GM06990 (cell line): ENCODE measurements at regions not wholly inside any gene's neighbourhood (a gene's known extent, or its start where the extent isn't known, plus 50 kb on each side); places are given as distances from the start of the nearest gene placed in this dataset.

Experiments used
- DNase-seq: peaks from one replicate; pipeline ENCODE4 v3.0.0-alpha.2; 2011; ENCODE audit not compliant: insufficient read length; ENCODE audit errors: extremely low read depth
- H3K27me3 ChIP-seq: replicated peaks from 2 replicates; pipeline ENCODE4 v1.6.0; 2011; ENCODE audit warnings: low read length; ENCODE audit not compliant: control insufficient read depth, insufficient read depth
- H3K36me3 ChIP-seq: 2 replicates; pipeline ENCODE4 v1.5.1; 2011; ENCODE audit warnings: low read length; ENCODE audit not compliant: control insufficient read depth, insufficient read depth
- H3K4me3 ChIP-seq: replicated peaks from 2 replicates; pipeline ENCODE4 v1.5.1; 2011; ENCODE audit warnings: low read depth, mild to moderate bottlenecking, control low read depth, low read length
- CTCF ChIP-seq: IDR thresholded peaks from 2 replicates; pipeline ENCODE4 v1.5.1; 2011; ENCODE audit warnings: low read length, control low read depth, mild to moderate bottlenecking, inconsistent platforms; ENCODE audit not compliant: insufficient read depth, poor library complexity, severe bottlenecking

- no peak for TF ChIP-seq CTCF
- Histone ChIP-seq H3K27me3 (no peaks in the 10 kb centered on the region; the same call in none of the 2 replicates), H3K36me3 (no peaks in the 10 kb centered on the region), H3K4me3 (no peak overlapping the region)
- DNase-seq, result no peak
Measured at GRCh38 chr2:41910126-41910525, 137.7 kb upstream of the PKDCC start.

- DNase-seq, result no peak
- Histone ChIP-seq H3K36me3 (no peaks in the 10 kb centered on the region), H3K27me3 (no peaks in the 10 kb centered on the region; the same call in 1 of the 2 replicates), H3K4me3 (no peak overlapping the region)
- TF ChIP-seq CTCF, result no peak
Measured at GRCh38 chr2:41911033-41911432, 136.8 kb upstream of the PKDCC start.

GRCh38 chr2:41912337-41912736 lies 135.5 kb upstream of the PKDCC start:
- TF ChIP-seq CTCF, result no peak
- DNase-seq, result no peak
- Histone ChIP-seq H3K36me3 (no peaks in the 10 kb centered on the region), H3K4me3 (no peak overlapping the region), H3K27me3 (no peaks in the 10 kb centered on the region; the same call in 1 of the 2 replicates)

- no peak for DNase-seq
- Histone ChIP-seq H3K4me3 (no peak overlapping the region), H3K36me3 (no peaks in the 10 kb centered on the region), H3K27me3 (no peaks in the 10 kb centered on the region; the same call in 1 of the 2 replicates)
- TF ChIP-seq CTCF, result no peak
Measured at GRCh38 chr2:41912776-41913175, 135.0 kb upstream of the PKDCC start.

GRCh38 chr2:41913311-41913710 lies 134.5 kb upstream of the PKDCC start:
- Histone ChIP-seq H3K27me3 (no peaks in the 10 kb centered on the region; the same call in 1 of the 2 replicates), H3K36me3 (no peaks in the 10 kb centered on the region), H3K4me3 (no peak overlapping the region)
- no peak for DNase-seq
- no peak for TF ChIP-seq CTCF
